Renal cortex interstitium (tissue), 11 donors: ENCODE measurements at regions not wholly inside any gene's neighbourhood (a gene's known extent, or its start where the extent isn't known, plus 50 kb on each side); places are given as distances from the start of the nearest gene placed in this dataset.
A peak's percentile ranks its signal among the peaks of the same experiment; 100 is the strongest.

Source experiments
- DNase-seq, 11 donors: peaks; one replicate each; pipeline ENCODE4 v3.0.0-alpha.2; 2013; ENCODE audit warnings: low read depth in 9 of 11, low spot score in 4 of 11; ENCODE audit errors: extremely low read depth in 1 of 11

GRCh38 chr11:45725776-45726492 lies 60.5 kb upstream of the CHST1 start:
- no peak for DNase-seq

- DNase-seq = no peak
Measured at GRCh38 chr11:45725121-45725520, 59.7 kb upstream of the CHST1 start.

GRCh38 chr11:45724153-45724552 lies 58.7 kb upstream of the CHST1 start:
- no peak for DNase-seq

- DNase-seq = no peak
Measured at GRCh38 chr11:45723397-45723796, 58.0 kb upstream of the CHST1 start.

GRCh38 chr11:45722144-45722543 lies 56.7 kb upstream of the CHST1 start:
- no peak for DNase-seq

GRCh38 chr11:45717526-45717925 lies 52.1 kb upstream of the CHST1 start:
- no peak for DNase-seq

GRCh38 chr11:45715418-45715817 lies 50.0 kb upstream of the CHST1 start:
- peak in 1 of 11 donors; percentile 7 for DNase-seq
